GM21717 (cell line): ENCODE measurements at regions not wholly inside any gene's neighbourhood (a gene's known extent, or its start where the extent isn't known, plus 50 kb on each side); places are given as distances from the start of the nearest gene placed in this dataset.

ENCODE experiments used
- ATAC-seq: cut with Tn5 transposase; IDR thresholded peaks from one replicate; pipeline ENCODE4 v1.9.1; 2021; ENCODE audit warnings: mild to moderate bottlenecking, moderate library complexity; ENCODE audit not compliant: unreplicated experiment

DNA sequence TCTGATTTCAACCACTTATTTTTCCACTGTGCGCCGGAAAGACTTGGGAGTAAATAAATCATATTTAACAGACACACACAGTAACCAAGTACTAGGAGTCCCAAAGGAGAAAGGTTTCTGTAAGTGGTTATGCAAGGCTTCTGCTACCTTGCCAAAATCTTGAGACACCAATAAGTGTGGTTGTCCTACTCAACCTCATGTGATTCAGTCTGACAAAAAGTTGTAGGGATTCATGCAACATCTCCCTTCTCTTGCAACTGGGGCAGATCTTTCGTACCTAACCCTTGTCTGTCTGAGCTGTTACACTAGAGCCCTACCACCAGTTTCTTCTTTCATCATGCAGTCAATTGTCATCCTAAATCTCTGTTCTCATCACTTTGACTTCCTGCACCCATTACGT, 69.9 kb upstream of the NUDT7 start:
- no peak for ATAC-seq

GRCh38 chr16:77657016-77657415, 65.3 kb upstream of the NUDT7 start:
- no peak for ATAC-seq

DNA sequence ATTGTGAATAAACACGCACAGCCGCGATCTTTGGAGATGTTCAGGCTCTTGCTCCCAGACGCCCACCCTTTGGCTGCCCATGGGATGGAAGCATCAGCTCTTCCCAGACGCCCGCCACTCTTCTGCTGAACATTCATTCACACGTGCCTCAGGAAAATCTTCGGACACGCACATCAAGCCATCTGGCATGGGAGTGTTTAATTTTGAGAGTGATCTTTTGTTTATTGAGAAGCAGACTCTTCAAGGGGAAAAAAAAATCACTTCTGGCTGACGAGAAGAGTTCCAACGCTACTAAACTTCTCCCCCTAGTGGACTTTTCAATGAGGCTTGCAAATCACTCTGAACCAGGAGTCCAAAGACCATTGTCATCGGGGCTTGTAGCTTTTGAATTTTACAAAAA, 62.0 kb upstream of the NUDT7 start:
- ATAC-seq, result no peak

DNA sequence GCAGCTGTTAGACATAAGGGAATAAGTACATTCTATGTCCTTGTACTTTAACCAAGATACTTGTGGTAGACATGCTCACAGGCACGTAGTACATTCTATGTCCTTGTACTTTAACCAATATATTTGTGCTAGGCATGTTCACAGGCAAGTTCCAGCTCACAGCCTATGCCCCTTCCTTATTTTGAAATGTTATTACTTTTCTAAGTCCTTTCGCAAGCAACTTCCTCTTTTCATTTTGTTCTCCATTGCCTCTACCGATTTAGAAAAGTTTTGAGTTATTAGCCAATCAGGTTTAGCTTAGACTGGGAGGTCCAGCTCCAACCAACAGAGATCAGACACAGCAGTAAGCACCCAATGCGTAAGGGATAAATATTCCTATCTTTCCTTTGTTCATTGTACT, 60.1 kb upstream of the NUDT7 start:
- no peak for ATAC-seq

GRCh38 chr16:77663711-77664110, 58.6 kb upstream of the NUDT7 start:
- no peak for ATAC-seq

GRCh38 chr16:77666771-77667170, 55.5 kb upstream of the NUDT7 start:
- no peak for ATAC-seq

DNA sequence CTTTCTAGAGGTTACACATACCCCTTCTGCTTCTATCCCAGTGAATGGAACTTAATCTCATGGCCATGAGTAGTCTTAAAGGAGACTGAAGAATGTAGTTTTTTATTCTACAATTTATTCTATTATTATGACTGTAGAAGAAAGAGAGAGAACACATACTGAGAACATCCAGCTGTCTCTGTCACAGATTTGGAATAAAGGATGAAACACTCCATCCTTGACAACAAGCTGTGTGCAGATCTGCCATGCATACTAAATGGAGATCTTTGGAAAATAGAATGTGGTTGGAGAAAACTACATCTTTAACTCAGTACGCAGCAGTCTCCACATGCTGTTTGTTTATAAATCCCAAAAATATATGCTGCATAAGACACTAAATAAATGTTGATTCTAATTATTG, 54.1 kb upstream of the NUDT7 start:
- no peak for ATAC-seq

DNA sequence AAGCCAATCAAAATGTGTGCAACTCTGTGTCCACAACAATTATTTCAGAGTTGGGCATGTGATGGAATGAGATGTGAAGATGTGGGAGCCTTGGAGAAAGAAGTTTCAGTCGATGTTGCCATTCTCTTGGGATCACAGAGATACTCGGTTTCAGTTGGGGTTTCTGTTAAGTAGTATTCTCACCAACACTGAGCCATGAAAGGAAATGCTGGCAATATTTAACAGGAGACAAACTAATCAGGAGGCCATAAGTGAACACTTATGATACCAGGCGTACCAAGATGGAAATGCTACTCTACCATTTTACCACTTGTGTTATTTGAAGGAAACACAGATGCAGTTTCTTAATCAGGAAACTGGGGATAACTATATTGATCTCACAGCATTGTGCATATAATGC, 53.3 kb upstream of the NUDT7 start:
- ATAC-seq, result no peak
